Activated CD8-positive, alpha-beta T cell treated with anti-CD3 and anti-CD28 coated beads, Interleukin-2, amount 10 ng/mL, durations not matched to agents 7 days and 5 days (primary cell): ENCODE measurements at regions not wholly inside any gene's neighbourhood (a gene's known extent, or its start where the extent isn't known, plus 50 kb on each side); places are given as distances from the start of the nearest gene placed in this dataset.
A peak's percentile ranks its signal among the peaks of the same experiment; 100 is the strongest.

Experiments
- ATAC-seq: fragments of 150-1000 bp; cut with Tn5 transposase; one replicate; pipeline ENCODE4 v1.10.0; 2021; ENCODE audit warnings: moderate library complexity
- CTCF ChIA-PET: fragments of 350-600 bp; sonication (Branson Sonifier 250); formaldehyde crosslinking; loops from one replicate; lab custom pipeline; 2021; ENCODE audit warnings: antibody characterized with exemption; lab: Charles Lee
- POLR2A ChIA-PET: fragments of 350-600 bp; sonication (Branson Sonifier 250); formaldehyde crosslinking; loops from one replicate; lab custom pipeline; 2021; ENCODE audit warnings: antibody characterized with exemption; lab: Charles Lee
- DNase-seq: peaks from one replicate; pipeline ENCODE4 v3.0.0-alpha.2; 2020
- H3K27ac Mint-ChIP-seq: one replicate; pipeline ENCODE4 v1.8.0; 2021; ENCODE audit warnings: mild to moderate bottlenecking, mixed read lengths
- H3K27me3 Mint-ChIP-seq: one replicate; pipeline ENCODE4 v1.8.0; 2021; ENCODE audit warnings: low read depth, mixed read lengths
- H3K36me3 Mint-ChIP-seq: one replicate; pipeline ENCODE4 v1.8.0; 2021; ENCODE audit warnings: low read depth, mixed read lengths
- H3K4me1 Mint-ChIP-seq: one replicate; pipeline ENCODE4 v1.8.0; 2021; ENCODE audit warnings: low read depth, mixed read lengths
- H3K4me3 Mint-ChIP-seq: one replicate; pipeline ENCODE4 v1.8.0; 2021; ENCODE audit warnings: mild to moderate bottlenecking, mixed read lengths
- H3K9me3 Mint-ChIP-seq: one replicate; pipeline ENCODE4 v1.8.0; 2022; ENCODE audit warnings: mixed read lengths; ENCODE audit not compliant: insufficient read depth

GRCh38 chr2:187985923-187986322, 305.8 kb upstream of the GULP1 start:
- Mint-ChIP-seq H3K27ac (no peak overlapping the region), H3K4me1 (peaks cover 18% of the 10 kb centered on the region), H3K27me3 (no peaks in the 10 kb centered on the region), H3K4me3 (no peak overlapping the region), H3K36me3 (no peaks in the 10 kb centered on the region), H3K9me3 (no peaks in the 10 kb centered on the region)
- ATAC-seq (no peak), DNase-seq (no peak)
- ChIA-PET POLR2A (no interaction called here), CTCF (no interaction called here)

- Mint-ChIP-seq H3K9me3 (no peaks in the 10 kb centered on the region), H3K4me3 (no peak overlapping the region), H3K27me3 (no peaks in the 10 kb centered on the region), H3K27ac (no peak overlapping the region), H3K36me3 (no peaks in the 10 kb centered on the region), H3K4me1 (peaks cover 18% of the 10 kb centered on the region)
- POLR2A ChIA-PET: no interaction called here
- DNase-seq (no peak), ATAC-seq (no peak)
- CTCF ChIA-PET: no interaction called here
These were observed 305.1 kb upstream of the GULP1 start for GRCh38 chr2:187986390-187987105.

GRCh38 chr2:187988348-187988747, 303.3 kb upstream of the GULP1 start:
- CTCF ChIA-PET: no interaction called here
- no peak overlapping the region for H3K27ac Mint-ChIP-seq
- DNase-seq (no peak), ATAC-seq (no peak)
- H3K4me3 Mint-ChIP-seq: no peak overlapping the region
- peaks cover 18% of the 10 kb centered on the region for H3K4me1 Mint-ChIP-seq
- POLR2A ChIA-PET: no interaction called here
- no peaks in the 10 kb centered on the region for H3K36me3 Mint-ChIP-seq
- no peaks in the 10 kb centered on the region for H3K9me3 Mint-ChIP-seq
- H3K27me3 Mint-ChIP-seq: no peaks in the 10 kb centered on the region

GRCh38 chr2:187989925-187990623, 301.6 kb upstream of the GULP1 start:
- Mint-ChIP-seq H3K27me3 (no peaks in the 10 kb centered on the region), H3K4me1 (peaks cover 18% of the 10 kb centered on the region), H3K27ac (peak overlapping the region; percentile 32), H3K4me3 (peak overlapping the region; percentile 22), H3K9me3 (no peaks in the 10 kb centered on the region), H3K36me3 (no peaks in the 10 kb centered on the region)
- DNase-seq (no peak), ATAC-seq (peak; percentile 64)
- ChIA-PET POLR2A (no interaction called here), CTCF (interaction anchor here (1.0 kb wide), 1 partner anchor 62 kb away, joined by 3 read pairs; no protein-coding TSS in a partner anchor)

DNA sequence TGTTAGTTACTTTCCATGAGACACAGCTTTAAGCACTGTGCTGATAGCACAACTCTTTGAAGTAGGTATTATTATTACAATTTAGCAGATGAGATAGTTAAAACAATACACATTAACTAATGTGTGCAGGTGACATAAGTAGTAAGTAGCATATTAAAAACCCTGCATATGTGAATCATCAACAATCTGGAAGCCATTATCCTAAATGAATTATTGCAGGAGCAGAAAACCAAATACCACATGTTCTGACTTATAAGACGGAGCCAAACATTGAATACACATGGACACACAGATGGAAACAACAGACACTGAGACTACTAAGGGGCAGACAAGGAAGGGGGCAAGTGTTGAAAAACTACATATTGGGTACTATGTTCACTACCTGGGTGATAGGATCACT, 300.3 kb upstream of the GULP1 start:
- ChIA-PET POLR2A (no interaction called here), CTCF (no interaction called here)
- Mint-ChIP-seq H3K4me1 (peaks cover 18% of the 10 kb centered on the region), H3K9me3 (no peaks in the 10 kb centered on the region), H3K4me3 (no peak overlapping the region), H3K36me3 (no peaks in the 10 kb centered on the region), H3K27me3 (no peaks in the 10 kb centered on the region), H3K27ac (no peak overlapping the region)
- no peak for DNase-seq
- no peak for ATAC-seq

- Mint-ChIP-seq H3K4me3 (no peak overlapping the region), H3K36me3 (no peaks in the 10 kb centered on the region), H3K9me3 (no peaks in the 10 kb centered on the region), H3K4me1 (peaks cover 8% of the 10 kb centered on the region), H3K27me3 (no peaks in the 10 kb centered on the region), H3K27ac (no peak overlapping the region)
- no peak for ATAC-seq
- ChIA-PET CTCF (no interaction called here), POLR2A (no interaction called here)
- no peak for DNase-seq
These were observed 297.0 kb upstream of the GULP1 start for GRCh38 chr2:187994464-187995331.

DNA sequence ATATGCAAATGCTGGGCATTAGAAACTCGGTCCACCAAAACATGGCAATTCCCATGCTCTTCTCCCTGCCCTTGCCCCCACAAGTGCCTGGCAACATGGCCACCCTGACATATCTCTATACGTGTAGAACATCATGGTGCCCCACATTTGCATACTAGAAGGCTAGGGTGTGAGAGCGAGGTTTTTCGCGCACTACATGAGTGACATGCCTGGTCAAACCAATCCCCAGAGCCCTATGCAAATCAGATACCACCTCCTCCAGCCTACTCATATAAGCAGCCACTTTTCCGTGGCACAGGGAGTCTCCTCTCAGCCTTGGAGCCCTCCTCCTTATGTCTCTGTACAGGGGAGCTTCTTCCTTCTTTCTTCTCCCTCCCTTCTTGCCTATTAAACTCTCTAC, 296.1 kb upstream of the GULP1 start:
- H3K36me3 Mint-ChIP-seq: no peaks in the 10 kb centered on the region
- ATAC-seq: no peak
- no peaks in the 10 kb centered on the region for H3K4me1 Mint-ChIP-seq

DNA sequence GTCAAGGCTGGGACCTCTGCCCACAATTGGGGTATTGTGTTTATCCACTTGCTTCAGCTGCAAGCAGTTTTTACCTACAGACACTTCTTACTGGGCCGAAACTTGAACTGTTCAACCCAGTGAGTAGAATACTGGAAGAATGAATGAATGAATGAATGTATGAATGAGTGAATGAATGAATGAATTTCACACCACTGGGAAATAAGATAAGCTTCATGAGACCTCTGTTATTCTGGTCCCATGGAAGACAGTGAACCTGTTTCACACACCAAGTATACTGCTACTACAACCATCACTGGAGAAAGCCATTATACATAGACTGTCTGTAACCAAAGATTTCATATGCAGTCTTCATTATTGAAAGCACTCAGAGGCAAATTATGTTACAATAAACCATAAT, 295.0 kb upstream of the GULP1 start:
- H3K36me3 Mint-ChIP-seq: no peaks in the 10 kb centered on the region
- POLR2A ChIA-PET: interaction anchor here (0.7 kb wide), 1 partner anchor 38 kb away, joined by 3 read pairs; no protein-coding TSS in a partner anchor
- CTCF ChIA-PET: no interaction called here
- H3K4me3 Mint-ChIP-seq: no peak overlapping the region
- no peaks in the 10 kb centered on the region for H3K27me3 Mint-ChIP-seq
- H3K4me1 Mint-ChIP-seq: no peaks in the 10 kb centered on the region
- ATAC-seq (no peak), DNase-seq (no peak)
- H3K9me3 Mint-ChIP-seq: no peaks in the 10 kb centered on the region
- H3K27ac Mint-ChIP-seq: no peak overlapping the region

More for the DNA sequence above, 296.1 kb upstream of the GULP1 start:
- H3K27ac Mint-ChIP-seq: no peak overlapping the region
- no peaks in the 10 kb centered on the region for H3K9me3 Mint-ChIP-seq
- H3K27me3 Mint-ChIP-seq: no peaks in the 10 kb centered on the region
- no peak overlapping the region for H3K4me3 Mint-ChIP-seq
- no peak for DNase-seq
- ChIA-PET POLR2A (no interaction called here), CTCF (no interaction called here)

DNA sequence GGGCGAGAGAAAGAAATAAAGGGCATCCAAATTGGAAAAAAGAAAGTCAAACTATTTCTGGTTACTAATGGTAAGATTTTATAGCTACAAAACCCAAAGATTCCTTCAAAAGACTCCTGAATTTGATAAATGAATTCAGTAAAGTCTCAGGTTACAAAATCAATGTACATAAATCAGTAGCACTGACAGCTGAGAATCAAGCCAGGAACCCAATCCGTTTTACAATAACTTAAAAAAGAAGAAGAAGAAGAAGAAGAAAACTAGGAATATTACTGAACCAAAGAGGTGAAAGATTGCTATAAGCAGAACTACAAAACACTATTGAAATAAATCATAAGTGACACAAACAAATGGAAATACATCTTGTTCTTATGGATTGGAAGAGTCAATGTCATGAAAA, 291.5 kb upstream of the GULP1 start:
- H3K27ac Mint-ChIP-seq: no peak overlapping the region
- POLR2A ChIA-PET: no interaction called here
- CTCF ChIA-PET: no interaction called here
- H3K4me3 Mint-ChIP-seq: no peak overlapping the region
- ATAC-seq (no peak), DNase-seq (no peak)
- H3K36me3 Mint-ChIP-seq: no peaks in the 10 kb centered on the region
- no peaks in the 10 kb centered on the region for H3K27me3 Mint-ChIP-seq
- H3K9me3 Mint-ChIP-seq: no peaks in the 10 kb centered on the region
- H3K4me1 Mint-ChIP-seq: no peaks in the 10 kb centered on the region

DNA sequence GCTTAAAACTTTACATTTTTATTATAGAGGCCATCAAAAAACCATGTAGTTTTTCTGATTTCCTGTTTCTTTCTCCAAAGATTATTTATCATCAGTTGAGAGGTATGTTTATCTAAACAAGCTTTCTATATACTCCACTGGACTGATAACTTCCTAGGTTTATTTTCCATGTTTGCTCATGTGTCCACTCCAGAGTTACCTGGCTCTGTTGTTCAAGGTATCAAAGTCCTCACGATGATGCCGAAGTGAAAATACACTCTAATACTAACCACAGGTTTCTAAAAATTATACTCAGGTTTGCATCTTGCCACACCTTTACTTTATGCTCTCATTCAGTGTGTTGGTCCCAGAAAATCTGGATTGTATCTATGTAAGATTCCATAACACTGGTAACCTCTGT, 287.9 kb upstream of the GULP1 start:
- Mint-ChIP-seq H3K36me3 (no peaks in the 10 kb centered on the region), H3K4me1 (no peaks in the 10 kb centered on the region), H3K27ac (no peak overlapping the region), H3K4me3 (no peak overlapping the region), H3K9me3 (no peaks in the 10 kb centered on the region), H3K27me3 (no peaks in the 10 kb centered on the region)
- ChIA-PET CTCF (no interaction called here), POLR2A (no interaction called here)
- DNase-seq (no peak), ATAC-seq (no peak)

- Mint-ChIP-seq H3K4me1 (no peaks in the 10 kb centered on the region), H3K36me3 (no peaks in the 10 kb centered on the region), H3K27me3 (no peaks in the 10 kb centered on the region), H3K27ac (no peak overlapping the region), H3K9me3 (peaks cover 2% of the 10 kb centered on the region), H3K4me3 (no peak overlapping the region)
- no peak for ATAC-seq
- no peak for DNase-seq
- ChIA-PET CTCF (no interaction called here), POLR2A (no interaction called here)
These were observed 277.9 kb upstream of the GULP1 start for GRCh38 chr2:188013767-188014166.

DNA sequence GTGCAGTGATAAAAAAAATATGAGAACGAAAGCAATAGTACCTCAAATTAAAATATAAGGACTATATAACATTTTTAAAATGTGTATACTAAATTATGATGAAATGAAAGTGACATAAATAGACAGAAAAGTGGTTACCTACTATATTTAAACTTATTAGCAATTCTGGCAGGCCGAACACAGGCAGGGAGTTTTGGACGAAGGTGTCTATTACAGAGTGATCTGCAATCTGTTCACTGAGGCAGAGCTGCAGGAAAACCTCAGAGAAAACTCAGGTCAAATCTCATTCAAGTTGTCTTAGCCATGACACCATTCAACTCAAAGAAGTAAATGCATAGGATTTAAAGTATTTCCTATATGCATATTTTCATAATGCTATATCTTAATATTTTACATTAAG, 274.8 kb upstream of the GULP1 start:
- no peak for DNase-seq
- no peaks in the 10 kb centered on the region for H3K27me3 Mint-ChIP-seq
- POLR2A ChIA-PET: no interaction called here
- peaks cover 5% of the 10 kb centered on the region for H3K9me3 Mint-ChIP-seq
- no peak overlapping the region for H3K27ac Mint-ChIP-seq
- no peak overlapping the region for H3K4me3 Mint-ChIP-seq
- CTCF ChIA-PET: no interaction called here
- H3K4me1 Mint-ChIP-seq: no peaks in the 10 kb centered on the region
- no peak for ATAC-seq
- H3K36me3 Mint-ChIP-seq: no peaks in the 10 kb centered on the region
